Endothelial cell (in vitro differentiated cells): ENCODE measurements at regions not wholly inside any gene's neighbourhood (a gene's known extent, or its start where the extent isn't known, plus 50 kb on each side); places are given as distances from the start of the nearest gene placed in this dataset.
"Not testable (repeated sequence)": the region's sequence is repeated elsewhere in the genome, so short reads cannot be mapped to it uniquely, and the experiment has no call there.

ENCODE experiments used
- DNase-seq: peaks from one replicate; pipeline ENCODE4 v3.0.0; 2021; ENCODE audit warnings: low spot score
- H3K27ac Mint-ChIP-seq: one replicate; pipeline ENCODE4 v1.8.0; 2021; ENCODE audit warnings: mixed read lengths, inconsistent platforms; ENCODE audit not compliant: unreplicated experiment
- H3K27me3 Mint-ChIP-seq: one replicate; pipeline ENCODE4 v1.8.0; 2021; ENCODE audit warnings: mild to moderate bottlenecking, moderate library complexity, mixed read lengths, inconsistent platforms; ENCODE audit not compliant: unreplicated experiment
- H3K36me3 Mint-ChIP-seq: one replicate; pipeline ENCODE4 v1.8.0; 2021; ENCODE audit warnings: mild to moderate bottlenecking, low read depth, mixed read lengths, inconsistent platforms; ENCODE audit not compliant: unreplicated experiment
- H3K4me1 Mint-ChIP-seq: one replicate; pipeline ENCODE4 v1.8.0; 2021; ENCODE audit warnings: mild to moderate bottlenecking, mixed read lengths, inconsistent platforms; ENCODE audit not compliant: unreplicated experiment
- H3K4me3 Mint-ChIP-seq: one replicate; pipeline ENCODE4 v1.8.0; 2021; ENCODE audit warnings: mild to moderate bottlenecking, mixed read lengths, inconsistent platforms; ENCODE audit not compliant: unreplicated experiment
- H3K9me3 Mint-ChIP-seq: one replicate; pipeline ENCODE4 v1.8.0; 2021; ENCODE audit warnings: mixed read lengths, inconsistent platforms; ENCODE audit not compliant: unreplicated experiment
- TF ChIP-seq, protein P1 (sequence below): fragments of 200-600 bp; sonication (generic); IDR thresholded peaks from one replicate; pipeline ENCODE4 v1.5.0; 2021; ENCODE audit warnings: antibody characterized with exemption; ENCODE audit not compliant: unreplicated experiment

DNA sequence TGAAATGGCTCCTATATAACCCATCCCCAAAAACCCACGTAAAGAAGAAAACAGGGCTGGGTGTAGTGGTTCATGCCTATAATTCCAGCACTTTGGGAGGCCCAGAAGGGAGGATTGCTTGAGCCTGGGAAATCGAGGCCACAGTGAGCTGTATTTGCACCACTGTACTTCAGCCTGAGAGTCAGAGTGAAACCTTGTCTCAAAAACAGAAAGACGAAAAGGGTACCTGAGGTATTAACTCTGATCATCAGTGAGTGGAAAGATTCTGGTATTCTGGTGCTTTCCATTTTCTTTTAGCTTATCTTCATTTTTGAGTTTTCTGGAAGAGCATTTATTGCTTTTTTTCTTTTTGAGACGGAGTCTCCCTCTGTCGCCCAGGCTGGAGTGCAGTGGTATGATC lies 110.6 kb upstream of the PRKX start:
- not testable (repeated sequence) for H3K27me3 Mint-ChIP-seq, H3K4me1 Mint-ChIP-seq, H3K27ac Mint-ChIP-seq, H3K9me3 Mint-ChIP-seq, H3K4me3 Mint-ChIP-seq, DNase-seq
- peaks cover 14% of the 10 kb centered on the region for H3K36me3 Mint-ChIP-seq

DNA sequence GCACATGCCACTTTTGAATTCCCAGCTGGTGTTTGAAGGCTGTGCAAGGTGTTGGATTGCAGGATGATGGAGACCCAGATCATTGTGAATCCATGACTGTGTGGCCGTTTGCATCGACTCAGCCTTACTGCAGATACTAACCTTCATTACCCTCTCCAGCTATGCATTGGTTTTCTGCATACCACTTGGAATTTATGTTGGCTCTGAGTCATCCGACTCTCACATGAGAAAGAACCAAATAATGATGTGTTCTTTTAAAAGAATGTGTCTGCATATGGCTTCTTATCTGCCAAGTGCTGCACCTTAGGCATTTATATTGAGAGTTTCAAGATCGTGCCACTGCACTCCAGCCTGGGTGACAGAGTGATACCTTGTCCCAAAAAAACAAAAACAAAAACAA lies 106.7 kb upstream of the PRKX start:
- no peak overlapping the region for H3K4me3 Mint-ChIP-seq

DNA sequence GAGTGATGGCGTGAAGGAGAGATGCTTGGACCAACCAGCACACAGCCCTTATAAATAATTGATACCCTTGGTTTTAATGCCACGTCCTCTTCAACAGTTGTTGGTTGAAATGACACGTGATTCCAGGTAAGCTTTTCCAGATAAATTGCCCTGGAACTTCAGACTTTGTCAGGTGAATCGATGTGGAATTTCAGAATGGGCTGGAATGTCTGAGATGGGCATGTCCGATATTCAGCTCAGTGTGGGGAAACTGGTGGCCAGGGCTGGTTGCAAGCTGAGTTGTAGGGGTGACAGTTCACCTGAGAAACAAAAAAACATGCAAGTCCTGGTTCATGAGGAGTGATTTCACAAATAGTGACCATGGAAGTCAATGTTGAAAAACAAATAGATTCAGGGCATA lies 104.0 kb upstream of the PRKX start:
- not testable (repeated sequence) for DNase-seq, H3K27me3 Mint-ChIP-seq, H3K36me3 Mint-ChIP-seq, H3K4me3 Mint-ChIP-seq, H3K27ac Mint-ChIP-seq, H3K4me1 Mint-ChIP-seq, H3K9me3 Mint-ChIP-seq

More for the DNA sequence above, 106.7 kb upstream of the PRKX start:
- TF ChIP-seq, protein P1, sequence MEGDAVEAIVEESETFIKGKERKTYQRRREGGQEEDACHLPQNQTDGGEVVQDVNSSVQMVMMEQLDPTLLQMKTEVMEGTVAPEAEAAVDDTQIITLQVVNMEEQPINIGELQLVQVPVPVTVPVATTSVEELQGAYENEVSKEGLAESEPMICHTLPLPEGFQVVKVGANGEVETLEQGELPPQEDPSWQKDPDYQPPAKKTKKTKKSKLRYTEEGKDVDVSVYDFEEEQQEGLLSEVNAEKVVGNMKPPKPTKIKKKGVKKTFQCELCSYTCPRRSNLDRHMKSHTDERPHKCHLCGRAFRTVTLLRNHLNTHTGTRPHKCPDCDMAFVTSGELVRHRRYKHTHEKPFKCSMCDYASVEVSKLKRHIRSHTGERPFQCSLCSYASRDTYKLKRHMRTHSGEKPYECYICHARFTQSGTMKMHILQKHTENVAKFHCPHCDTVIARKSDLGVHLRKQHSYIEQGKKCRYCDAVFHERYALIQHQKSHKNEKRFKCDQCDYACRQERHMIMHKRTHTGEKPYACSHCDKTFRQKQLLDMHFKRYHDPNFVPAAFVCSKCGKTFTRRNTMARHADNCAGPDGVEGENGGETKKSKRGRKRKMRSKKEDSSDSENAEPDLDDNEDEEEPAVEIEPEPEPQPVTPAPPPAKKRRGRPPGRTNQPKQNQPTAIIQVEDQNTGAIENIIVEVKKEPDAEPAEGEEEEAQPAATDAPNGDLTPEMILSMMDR: no peak
- H3K27ac Mint-ChIP-seq: no peak overlapping the region
- DNase-seq: no peak
- H3K9me3 Mint-ChIP-seq: no peaks in the 10 kb centered on the region
- no peaks in the 10 kb centered on the region for H3K4me1 Mint-ChIP-seq
- no peaks in the 10 kb centered on the region for H3K27me3 Mint-ChIP-seq
- H3K36me3 Mint-ChIP-seq: peaks cover 14% of the 10 kb centered on the region

DNA sequence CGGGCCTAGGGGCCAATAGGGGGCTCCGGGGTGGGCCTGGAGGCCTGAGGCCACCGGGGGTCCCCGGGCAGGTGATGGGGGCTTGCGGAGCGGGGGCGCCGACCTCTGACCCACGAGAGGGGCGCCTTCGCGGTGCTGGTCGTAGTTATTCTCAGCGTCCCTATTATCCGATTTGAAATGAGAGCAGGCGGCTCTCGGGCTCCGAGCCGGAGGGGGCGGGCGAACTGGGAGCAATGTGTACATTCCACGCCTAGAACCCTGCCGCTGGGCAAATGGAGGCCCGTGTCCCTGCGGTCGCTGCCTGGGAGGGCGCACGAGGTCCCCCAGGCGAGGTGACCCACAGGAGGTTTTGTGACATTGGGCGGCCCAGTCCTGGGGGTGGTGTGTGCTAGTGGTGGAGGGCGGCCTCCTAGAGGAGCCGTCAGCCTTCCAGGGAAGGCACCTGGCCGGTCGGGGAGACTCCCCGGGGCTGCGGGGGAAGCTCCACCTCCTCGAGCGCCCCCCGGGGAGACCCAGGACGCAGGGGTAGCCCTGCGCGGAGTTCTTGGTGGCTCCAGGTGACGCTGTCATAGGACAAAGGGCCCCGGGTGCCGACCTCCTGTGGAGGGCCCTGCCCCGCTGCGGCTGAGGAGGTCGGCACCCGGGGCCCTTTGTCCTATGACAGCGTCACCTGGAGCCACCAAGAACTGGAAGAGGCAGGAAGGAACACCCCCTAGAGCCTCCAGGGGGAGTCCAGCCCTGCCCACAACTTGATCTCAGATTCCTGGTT lies 102.6 kb upstream of the PRKX start:
- DNase-seq: peak; percentile 15
- H3K9me3 Mint-ChIP-seq: no peaks in the 10 kb centered on the region
- no peaks in the 10 kb centered on the region for H3K36me3 Mint-ChIP-seq
- peaks cover 3% of the 10 kb centered on the region for H3K27me3 Mint-ChIP-seq
- H3K4me1 Mint-ChIP-seq: no peaks in the 10 kb centered on the region
- no peak overlapping the region for H3K4me3 Mint-ChIP-seq
- TF ChIP-seq, protein P1: no peak
- H3K27ac Mint-ChIP-seq: no peak overlapping the region

DNA sequence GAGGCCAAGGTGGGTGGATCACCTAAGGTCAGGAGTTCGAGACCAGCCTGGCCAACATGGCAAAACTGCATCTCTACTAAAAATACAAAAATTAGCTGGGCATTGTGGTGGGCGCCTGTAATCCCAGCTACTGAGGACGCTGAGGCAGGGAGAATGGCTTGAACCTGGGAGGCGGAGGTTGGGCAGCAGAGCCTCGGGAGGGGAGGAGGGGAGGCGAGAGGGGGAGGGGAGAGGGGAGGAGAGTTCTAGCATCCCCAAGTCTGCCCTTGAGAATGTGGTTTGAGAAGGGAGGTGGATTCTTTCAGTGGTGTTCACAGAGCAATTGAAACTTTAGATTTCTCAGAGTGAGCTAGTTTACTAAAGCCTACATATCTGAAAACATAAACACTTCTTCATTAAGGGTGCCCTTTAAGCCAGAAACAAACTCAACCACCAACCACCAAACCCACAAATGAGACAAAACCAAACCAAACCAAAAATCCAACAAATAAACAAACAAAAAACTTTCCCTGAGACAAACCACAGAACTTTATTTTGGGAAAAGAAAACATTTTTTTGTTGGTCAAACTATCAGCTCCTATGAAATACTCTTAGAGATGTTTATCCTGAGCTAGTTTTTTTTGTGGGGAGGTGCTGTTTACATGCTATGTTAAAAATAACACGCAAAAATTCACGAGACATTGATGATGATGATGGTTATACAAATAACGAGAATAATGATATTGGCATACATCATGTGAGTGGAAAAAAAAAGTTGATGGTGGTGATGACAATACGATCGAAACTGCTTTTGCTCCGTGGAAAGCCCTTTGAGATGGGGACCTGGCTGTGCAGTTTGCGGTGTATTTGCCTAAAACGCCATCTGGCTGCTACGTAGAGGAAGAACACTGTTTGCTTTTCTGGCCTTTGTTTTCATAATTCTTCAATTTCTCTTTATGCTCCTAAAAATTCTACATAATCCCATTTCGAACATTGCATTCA lies 98.2 kb upstream of the PRKX start:
- peak; percentile 4 for DNase-seq
- Mint-ChIP-seq H3K27me3 (peaks cover 5% of the 10 kb centered on the region), H3K4me3 (no peak overlapping the region)

More for the DNA sequence above, 98.2 kb upstream of the PRKX start:
- TF ChIP-seq, protein P1: no peak
- no peaks in the 10 kb centered on the region for H3K4me1 Mint-ChIP-seq
- no peaks in the 10 kb centered on the region for H3K9me3 Mint-ChIP-seq
- no peak overlapping the region for H3K27ac Mint-ChIP-seq
- H3K36me3 Mint-ChIP-seq: no peaks in the 10 kb centered on the region
